Epithelial cell of esophagus (primary cell): ENCODE measurements at regions not wholly inside any gene's neighbourhood (a gene's known extent, or its start where the extent isn't known, plus 50 kb on each side); places are given as distances from the start of the nearest gene placed in this dataset.

ENCODE experiments used
- DNase-seq: peaks from one replicate; pipeline ENCODE4 v3.0.0; 2010; ENCODE audit warnings: low read depth
- H3K4me3 ChIP-seq: 2 replicates; pipeline ENCODE4 v1.5.1; 2011; ENCODE audit warnings: mild to moderate bottlenecking, low read length, control low read depth
- TF ChIP-seq, protein P1 (sequence below): IDR thresholded peaks from 2 replicates; pipeline ENCODE4 v1.5.1; 2011; ENCODE audit warnings: low read depth, mild to moderate bottlenecking, low read length, control low read depth, inconsistent platforms; ENCODE audit not compliant: insufficient read depth; ENCODE audit errors: missing control alignments

DNA sequence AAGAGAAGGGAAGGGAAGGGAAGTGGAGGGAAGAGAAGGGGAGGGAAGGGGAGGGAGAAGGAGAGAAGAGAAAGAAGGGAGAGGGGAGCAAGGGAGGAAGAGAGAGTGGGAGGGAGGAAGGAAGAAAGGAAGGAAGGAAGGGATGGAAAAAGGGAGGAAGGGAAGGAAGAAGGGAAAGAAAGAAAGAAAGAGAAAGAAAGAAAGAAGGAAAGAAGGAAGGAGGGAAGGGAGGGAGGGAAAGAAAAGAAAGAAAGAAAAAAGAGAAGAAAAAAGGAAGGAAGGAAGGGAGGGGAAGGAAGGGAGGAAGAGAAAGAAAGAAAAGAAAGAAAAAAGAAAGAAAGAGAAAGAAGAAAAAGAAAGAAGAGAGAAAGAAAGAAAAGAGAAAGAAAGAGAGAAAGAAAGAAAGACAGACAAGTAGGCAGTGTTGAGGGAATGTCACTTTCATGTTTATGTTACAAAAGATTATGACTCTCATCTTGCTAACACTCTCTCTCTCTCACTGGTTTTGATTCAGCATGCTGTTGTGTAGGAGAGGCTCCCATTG is 58.0 kb upstream of the ZNF804A start:
- DNase-seq, result no peak
- H3K4me3 ChIP-seq, result no peak overlapping the region
- TF ChIP-seq, protein P1, sequence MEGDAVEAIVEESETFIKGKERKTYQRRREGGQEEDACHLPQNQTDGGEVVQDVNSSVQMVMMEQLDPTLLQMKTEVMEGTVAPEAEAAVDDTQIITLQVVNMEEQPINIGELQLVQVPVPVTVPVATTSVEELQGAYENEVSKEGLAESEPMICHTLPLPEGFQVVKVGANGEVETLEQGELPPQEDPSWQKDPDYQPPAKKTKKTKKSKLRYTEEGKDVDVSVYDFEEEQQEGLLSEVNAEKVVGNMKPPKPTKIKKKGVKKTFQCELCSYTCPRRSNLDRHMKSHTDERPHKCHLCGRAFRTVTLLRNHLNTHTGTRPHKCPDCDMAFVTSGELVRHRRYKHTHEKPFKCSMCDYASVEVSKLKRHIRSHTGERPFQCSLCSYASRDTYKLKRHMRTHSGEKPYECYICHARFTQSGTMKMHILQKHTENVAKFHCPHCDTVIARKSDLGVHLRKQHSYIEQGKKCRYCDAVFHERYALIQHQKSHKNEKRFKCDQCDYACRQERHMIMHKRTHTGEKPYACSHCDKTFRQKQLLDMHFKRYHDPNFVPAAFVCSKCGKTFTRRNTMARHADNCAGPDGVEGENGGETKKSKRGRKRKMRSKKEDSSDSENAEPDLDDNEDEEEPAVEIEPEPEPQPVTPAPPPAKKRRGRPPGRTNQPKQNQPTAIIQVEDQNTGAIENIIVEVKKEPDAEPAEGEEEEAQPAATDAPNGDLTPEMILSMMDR, result no peak

- DNase-seq, result no peak
- no peak overlapping the region for H3K4me3 ChIP-seq
- TF ChIP-seq, protein P1, result no peak
Observed at GRCh38 chr2:184541591-184541990, 56.7 kb upstream of the ZNF804A start.

DNA sequence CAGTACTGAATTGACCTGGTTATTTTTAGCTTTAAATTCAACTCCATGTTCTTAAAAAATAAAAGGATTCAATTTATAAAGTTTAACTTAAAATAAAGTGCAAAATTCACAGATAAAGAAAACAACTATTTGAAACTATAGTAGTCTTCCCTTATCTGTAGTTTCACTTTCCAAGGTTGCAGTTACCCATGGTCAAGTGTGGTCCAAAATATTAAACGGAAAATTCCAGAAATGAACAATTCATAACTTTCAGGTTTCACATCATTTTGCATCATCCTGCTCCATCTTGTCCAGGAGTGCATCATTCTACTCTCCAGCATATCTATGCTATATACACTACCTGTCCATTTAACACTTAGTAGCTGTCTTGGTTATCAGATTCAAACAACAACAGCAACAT is 54.5 kb upstream of the ZNF804A start:
- H3K4me3 ChIP-seq, result no peak overlapping the region
- TF ChIP-seq, protein P1, result no peak
- no peak for DNase-seq
